ENCODE measurements at regions not wholly inside any gene's neighbourhood (a gene's known extent, or its start where the extent isn't known, plus 50 kb on each side); places are given as distances from the start of the nearest gene placed in this dataset.

- no peak for TF ChIP-seq POLR2A (IDR thresholded peaks at IDR 0.05)
- TF ChIP-seq, protein P1, sequence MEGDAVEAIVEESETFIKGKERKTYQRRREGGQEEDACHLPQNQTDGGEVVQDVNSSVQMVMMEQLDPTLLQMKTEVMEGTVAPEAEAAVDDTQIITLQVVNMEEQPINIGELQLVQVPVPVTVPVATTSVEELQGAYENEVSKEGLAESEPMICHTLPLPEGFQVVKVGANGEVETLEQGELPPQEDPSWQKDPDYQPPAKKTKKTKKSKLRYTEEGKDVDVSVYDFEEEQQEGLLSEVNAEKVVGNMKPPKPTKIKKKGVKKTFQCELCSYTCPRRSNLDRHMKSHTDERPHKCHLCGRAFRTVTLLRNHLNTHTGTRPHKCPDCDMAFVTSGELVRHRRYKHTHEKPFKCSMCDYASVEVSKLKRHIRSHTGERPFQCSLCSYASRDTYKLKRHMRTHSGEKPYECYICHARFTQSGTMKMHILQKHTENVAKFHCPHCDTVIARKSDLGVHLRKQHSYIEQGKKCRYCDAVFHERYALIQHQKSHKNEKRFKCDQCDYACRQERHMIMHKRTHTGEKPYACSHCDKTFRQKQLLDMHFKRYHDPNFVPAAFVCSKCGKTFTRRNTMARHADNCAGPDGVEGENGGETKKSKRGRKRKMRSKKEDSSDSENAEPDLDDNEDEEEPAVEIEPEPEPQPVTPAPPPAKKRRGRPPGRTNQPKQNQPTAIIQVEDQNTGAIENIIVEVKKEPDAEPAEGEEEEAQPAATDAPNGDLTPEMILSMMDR (IDR thresholded peaks at IDR 0.05) = no peak
Measured at GRCh38 chr5:166369346-166369745, 1922.1 kb upstream of the WWC1 start.
